ENCODE measurements at regions not wholly inside any gene's neighbourhood (a gene's known extent, or its start where the extent isn't known, plus 50 kb on each side); places are given as distances from the start of the nearest gene placed in this dataset.
"Not testable (repeated sequence)": the region's sequence is repeated elsewhere in the genome, so short reads cannot be mapped to it uniquely, and the experiment has no call there.

DNA sequence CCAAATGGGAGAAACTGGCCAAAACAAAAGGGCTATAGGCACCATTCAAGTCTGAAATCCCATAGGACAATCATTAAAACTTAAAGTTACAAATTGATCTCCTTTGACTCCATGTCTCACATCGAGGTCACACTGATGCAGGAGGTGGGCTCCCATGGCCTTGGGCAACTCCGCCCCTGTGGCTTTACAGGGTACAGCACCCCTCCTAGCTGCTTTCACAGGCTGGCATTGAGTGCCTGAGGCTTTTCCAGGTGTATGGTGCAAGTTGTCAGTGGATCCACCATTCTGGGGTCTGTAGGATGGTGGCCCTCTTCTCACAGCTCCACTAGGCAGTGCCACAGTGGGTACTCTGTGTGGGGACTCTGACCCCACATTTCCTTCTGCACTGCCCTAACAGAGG lies 662.1 kb downstream of the XPNPEP1 start:
- DNase-seq: no peak

- no peak for DNase-seq
Observed at GRCh38 chr10:109259293-109259692, 664.0 kb downstream of the XPNPEP1 start.

- DNase-seq: no peak
Observed at GRCh38 chr10:109253306-109253705, 670.0 kb downstream of the XPNPEP1 start.

GRCh38 chr10:109250152-109250551 lies 673.2 kb downstream of the XPNPEP1 start:
- DNase-seq: no peak

DNA sequence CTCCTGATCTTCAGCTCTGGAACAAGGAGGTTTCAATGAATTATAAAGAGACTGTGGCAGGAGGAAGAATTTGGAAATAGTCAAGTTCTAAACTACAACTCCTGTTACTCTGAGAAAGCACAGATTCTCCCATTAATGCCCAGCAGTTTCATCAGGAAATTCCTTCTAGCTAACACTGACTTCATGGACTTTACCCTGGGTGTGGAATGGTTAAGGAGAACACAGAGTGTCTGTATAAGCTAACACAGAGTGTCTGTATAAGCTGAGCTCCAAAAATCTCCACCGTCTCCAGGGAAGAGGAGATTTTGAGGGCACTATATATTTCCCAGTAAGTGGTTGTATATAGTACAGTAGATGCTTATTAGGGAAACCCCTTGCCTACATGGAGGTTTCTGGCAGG lies 675.5 kb downstream of the XPNPEP1 start:
- no peak for DNase-seq

- DNase-seq: no peak
Observed at GRCh38 chr10:109245821-109246220, 677.5 kb downstream of the XPNPEP1 start.

DNA sequence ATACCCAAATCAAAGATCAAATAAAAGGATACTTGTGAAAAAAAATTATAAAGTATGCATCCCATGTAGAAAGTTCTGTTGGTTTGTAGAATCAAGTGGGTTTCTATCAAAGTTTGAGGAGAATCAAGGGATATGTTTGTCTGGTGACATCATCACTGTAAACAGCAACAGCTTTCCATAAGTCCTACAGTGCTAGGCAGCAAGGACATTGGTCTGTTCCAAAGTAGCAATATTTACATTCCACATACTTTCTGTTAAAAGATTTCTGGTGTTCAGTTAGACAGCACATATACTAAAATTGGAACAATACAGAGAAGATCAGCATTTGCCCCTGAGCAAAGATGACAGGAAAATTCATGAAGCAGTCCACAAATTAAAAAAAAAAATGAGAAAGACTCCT lies 683.9 kb downstream of the XPNPEP1 start:
- no peak for DNase-seq

DNA sequence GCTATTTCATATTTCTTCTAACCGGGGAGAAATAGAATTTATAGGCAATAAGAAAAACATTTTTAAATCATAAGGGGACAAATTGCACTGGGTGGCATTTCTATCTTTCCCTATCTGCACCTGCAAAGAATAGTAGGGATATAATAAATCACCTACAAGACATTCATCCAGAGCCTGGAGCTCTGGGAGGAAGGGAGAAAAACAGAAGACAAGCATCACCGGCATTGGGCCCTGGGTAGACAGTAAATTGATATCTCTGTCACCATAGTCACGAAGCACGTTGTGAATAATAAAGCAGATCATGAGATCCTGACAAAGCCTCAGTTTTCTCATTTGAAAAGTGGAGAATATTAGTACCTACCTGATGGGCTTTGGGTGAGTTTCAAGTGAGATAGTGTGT lies 685.6 kb downstream of the XPNPEP1 start:
- no peak for DNase-seq

GRCh38 chr10:109237050-109237449 lies 686.3 kb downstream of the XPNPEP1 start:
- no peak for DNase-seq

DNA sequence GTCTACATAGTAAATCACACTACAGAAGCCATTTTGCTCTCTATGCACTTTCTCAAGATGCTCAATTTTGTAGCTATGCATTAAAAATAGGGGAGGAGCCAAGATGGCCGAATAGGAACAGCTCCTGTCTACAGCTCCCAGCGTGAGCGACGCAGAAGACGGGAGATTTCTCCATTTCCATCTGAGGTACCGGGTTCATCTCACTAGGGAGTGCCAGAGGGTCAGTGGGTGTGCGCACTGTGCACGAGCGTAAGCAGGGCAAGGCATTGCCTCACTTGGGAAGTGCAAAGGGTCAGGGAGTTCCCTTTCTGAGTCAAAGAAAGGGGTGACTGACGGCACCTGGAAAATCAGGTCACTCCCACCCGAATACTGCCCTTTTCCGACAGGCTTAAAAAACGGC lies 699.8 kb downstream of the XPNPEP1 start:
- DNase-seq: not testable (repeated sequence)

DNA sequence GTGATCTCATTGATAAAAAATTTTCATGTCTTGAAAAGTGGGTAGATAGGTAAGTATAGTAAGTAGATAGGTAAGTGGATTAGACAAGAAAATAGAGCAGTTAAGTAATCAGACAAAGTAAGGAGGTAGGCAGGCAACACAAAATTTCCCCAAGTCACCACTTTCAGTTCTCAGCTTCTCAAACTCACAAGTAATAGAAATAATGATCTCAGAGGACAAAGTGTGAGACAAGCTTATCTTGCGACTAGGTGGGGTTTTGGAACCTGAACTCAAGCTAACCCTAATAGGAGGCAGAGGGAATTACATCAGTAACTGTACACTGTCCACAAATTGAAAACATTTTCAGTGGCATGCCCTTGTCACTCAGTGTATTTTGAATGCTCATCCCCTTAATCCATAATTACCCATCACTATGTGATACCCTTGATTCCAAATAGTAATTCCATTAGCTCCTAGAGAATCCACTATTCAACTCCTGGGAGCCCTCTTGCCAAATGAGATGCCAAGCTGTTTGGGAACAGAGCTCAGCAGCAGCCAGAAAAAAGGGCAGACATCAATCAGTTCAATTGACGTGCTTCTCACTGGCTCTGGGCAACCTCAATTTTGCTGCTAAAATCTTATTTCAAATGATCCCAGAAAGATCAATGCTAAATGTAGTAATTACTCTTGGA lies 703.2 kb downstream of the XPNPEP1 start:
- no peak for DNase-seq

GRCh38 chr10:109218207-109218606 lies 705.1 kb downstream of the XPNPEP1 start:
- no peak for DNase-seq

- DNase-seq: no peak
Observed at GRCh38 chr10:109215291-109216075, 707.8 kb downstream of the XPNPEP1 start.

DNA sequence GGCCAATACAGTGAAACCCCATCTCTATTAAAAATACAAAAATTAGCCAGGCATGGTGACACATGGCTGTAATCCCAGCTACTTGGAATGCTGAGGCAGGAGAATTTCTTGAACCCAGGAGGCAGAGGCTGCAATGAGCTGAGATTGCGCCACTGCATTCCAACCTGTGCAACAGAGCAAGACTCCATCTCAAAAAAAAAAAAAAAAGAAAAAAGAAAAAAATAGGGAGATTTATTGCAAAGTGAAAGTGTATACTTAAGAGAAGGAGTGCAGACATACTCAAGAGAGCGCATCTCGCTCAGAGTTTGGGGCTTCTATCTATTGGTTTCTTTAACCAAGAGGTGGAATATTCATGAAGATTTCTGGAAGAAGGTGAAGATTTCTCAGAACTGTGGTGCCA lies 708.4 kb downstream of the XPNPEP1 start:
- not testable (repeated sequence) for DNase-seq

DNA sequence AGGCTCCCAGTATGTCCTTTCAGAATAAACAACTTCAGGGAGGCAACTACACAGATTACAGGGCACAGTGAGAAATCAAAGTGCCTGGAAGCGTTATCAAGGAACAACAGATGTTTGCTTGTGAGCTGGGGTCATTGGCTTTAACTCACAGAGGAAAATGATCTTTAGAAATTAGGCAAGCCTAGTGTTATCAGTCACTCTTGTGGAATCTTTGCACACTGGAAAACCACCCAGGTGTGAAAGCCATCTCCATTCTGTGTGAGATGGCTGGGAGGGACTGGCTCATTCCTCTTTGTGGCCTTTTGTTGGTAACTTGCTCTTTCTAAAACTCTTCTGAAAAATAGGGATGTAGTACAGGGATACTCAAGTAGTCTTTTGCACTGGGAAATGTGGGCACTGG lies 716.0 kb downstream of the XPNPEP1 start:
- DNase-seq: no peak

DNA sequence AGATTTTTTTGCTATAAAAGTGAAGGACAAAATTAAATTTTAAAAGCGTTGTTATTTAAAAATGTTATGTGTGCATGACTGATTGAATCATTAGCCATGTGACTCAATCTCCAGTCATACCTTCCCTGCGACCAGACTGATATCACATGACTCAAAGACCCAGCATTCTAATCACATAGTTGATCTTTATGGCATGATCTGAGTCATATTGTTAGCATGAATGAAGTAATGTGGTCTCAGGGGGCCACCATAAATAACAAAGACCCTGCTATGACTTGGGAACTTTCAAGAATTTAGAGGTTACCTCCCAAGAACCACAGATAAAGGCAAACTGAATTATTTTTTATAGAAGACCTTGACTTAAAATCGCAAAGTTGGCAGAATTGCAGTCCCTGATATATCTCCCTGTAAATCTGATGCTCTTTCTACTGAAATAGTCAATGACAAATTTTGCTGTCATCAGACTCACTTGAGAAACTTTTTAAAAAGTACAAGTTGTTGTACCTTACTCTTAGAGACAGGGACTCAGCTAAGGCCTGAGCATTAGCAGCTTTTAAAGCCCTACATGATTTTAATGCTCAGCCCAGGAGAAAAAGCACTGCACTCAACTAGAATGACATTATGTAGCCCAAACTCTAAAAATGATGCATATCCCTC lies 717.3 kb downstream of the XPNPEP1 start:
- DNase-seq: no peak

GRCh38 chr10:109203646-109204353 lies 719.5 kb downstream of the XPNPEP1 start:
- DNase-seq: no peak

DNA sequence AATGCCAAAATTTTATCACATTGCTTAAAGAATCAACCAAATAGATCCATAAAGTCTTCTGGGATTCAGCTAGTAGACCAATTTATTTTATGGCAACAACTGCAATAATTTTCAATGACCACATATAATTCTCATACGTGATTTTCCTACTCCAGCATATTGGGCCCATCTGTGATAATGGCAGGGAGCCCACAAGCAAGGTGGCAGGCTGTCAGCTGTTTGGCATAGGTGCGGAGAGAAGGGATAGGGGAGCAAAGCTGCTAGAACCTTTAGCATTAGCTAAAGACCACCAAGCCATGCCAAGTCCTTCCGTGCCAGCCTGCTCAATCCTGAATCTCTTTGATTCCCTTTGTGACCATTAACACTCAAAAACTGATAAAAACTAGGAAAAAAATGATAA lies 721.2 kb downstream of the XPNPEP1 start:
- no peak for DNase-seq

GRCh38 chr10:109200646-109201045 lies 722.7 kb downstream of the XPNPEP1 start:
- DNase-seq: no peak

DNA sequence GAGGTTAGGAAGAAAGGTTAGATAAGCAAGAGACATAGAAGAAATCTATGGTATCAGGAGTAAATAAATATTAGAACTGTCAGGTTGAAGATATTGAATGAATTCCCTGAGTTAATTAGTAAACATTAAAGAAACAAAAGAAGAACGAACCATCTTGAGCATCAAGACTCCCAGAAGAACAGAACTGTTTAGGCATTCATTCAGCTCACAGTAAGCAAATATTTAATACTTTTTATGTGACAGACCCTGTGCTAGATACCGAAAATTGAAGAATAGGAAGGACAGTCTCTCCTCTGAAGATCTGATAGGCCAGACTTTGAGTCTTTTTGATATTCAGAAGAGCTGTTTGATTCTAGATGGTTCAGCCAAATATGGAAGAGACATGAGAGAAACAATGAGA lies 731.5 kb downstream of the XPNPEP1 start:
- DNase-seq: no peak

DNA sequence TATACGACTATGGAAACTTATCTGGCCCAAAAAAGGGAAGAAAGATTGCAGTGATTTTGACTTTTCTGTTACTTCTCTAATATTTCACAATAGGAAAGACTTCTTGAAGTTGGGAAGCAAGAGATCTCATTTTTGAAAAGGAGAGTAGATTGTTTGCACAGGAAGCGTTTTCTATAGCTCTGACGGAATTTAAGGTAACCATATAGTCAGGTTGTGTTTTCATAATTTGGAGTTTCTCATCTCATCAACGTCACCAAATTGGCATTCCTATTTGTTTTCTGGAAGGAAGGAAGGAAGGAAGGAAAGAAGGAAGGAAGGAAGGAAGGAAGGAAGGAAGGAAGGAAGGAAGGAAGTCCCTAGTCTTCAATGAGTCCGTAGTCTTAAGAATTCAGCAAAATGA lies 732.0 kb downstream of the XPNPEP1 start:
- DNase-seq: no peak

DNA sequence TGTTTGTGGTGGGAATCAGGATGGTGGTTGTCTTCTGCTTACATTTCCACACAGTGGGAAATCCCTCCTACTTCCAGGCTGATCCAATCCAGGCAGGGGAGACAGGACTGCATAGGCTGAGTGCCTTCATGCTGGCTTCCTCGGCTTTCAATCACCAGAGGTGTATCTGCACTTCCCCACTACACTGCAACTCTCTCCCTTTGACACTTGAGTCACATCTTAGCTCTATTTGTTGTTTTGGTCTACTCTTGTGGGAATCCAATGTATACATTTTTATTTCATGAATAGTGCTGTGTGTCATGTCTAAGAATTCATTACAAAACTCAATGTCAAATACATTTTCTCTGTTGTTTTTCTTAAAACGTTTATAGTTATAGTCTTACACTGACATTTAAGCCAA lies 735.6 kb downstream of the XPNPEP1 start:
- no peak for DNase-seq

DNA sequence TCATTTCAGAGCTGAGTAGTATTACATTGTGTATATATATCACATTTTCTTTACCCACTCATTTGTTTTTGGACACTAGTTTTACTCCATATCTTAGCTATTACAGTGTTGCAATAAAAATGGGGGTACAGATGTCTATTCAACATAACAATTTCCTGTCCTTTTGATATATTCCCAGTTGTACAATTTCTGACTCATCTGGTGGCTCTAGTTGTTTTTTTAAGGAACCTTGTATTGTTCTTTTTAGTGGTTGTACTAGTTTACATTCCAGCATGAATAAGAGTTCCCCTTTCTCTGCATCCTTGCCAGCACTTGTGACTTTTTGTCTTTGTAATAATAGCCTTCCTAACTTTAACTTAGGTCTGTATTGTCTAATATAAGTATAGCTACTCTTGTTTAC lies 739.9 kb downstream of the XPNPEP1 start:
- no peak for DNase-seq

DNA sequence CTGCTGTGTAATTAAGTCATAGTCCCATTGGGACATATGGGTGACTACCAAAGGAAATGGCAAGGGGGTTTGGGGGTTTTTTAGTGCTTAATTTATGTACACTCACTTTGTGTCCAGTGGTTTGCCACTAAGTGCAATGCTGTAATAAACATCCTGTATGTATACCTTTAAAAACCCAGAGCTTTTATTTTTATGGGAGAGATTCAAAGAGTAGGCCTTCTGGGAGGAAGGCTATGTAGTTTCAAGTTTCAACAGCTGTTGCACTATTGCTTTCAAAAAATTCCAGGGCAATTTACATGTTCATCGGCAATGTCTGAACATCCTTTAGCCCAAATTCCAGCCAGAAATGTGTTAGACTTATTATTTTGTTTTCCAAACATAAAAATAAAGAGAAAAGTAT lies 744.7 kb downstream of the XPNPEP1 start:
- DNase-seq: no peak

Measured in NCI-H524 (cell line).